ENCODE measurements at regions not wholly inside any gene's neighbourhood (a gene's known extent, or its start where the extent isn't known, plus 50 kb on each side); places are given as distances from the start of the nearest gene placed in this dataset.

DNA sequence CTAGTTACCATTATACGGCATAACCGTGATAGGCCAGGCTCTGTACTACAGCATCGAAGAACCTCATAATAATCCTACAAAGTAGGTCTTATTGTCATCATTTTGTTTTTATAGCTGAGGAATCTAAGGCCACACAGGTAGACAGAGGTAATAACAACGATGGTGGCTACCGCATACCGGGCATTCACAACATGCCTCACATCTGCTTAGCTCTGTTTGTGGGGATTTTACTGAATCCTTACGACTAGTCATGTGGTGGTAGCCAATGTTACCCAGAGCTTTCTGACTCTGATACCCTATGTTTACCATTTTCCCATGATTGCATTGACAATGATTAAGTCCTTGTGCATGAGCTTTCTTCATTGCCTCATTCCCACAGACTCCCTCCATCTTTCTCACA, 269.4 kb downstream of the TCF7L2 start:
- no peak for TF ChIP-seq CTCF (IDR thresholded peaks at IDR 0.05; ENCODE audit: low read depth, low read length)
- no peak for TF ChIP-seq EZH2phosphoT487 (IDR thresholded peaks at IDR 0.05; ENCODE audit: low read depth)

Data from OCI-LY3 (cell line).